Upper lobe of left lung (tissue), 6 donors: ENCODE measurements at regions not wholly inside any gene's neighbourhood (a gene's known extent, or its start where the extent isn't known, plus 50 kb on each side); places are given as distances from the start of the nearest gene placed in this dataset.

Source experiments
- ATAC-seq, 2 donors: fragments of 200-7000 bp; cut with Tn5 transposase; one replicate each; pipeline ENCODE4 v1.9.1; 2022; ENCODE audit warnings: mild to moderate bottlenecking in 2 of 2, moderate library complexity in 2 of 2; ENCODE audit not compliant: low FRiP score in 2 of 2
- DNase-seq, 2 donors: peaks; one replicate each; pipeline ENCODE4 v3.0.0-alpha.2; 2019 to 2020
- H3K27ac ChIP-seq, 4 donors: fragments of 200-600 bp; sonication (generic); one replicate each; pipeline ENCODE4 v1.5.1; 2016 to 2019
- H3K27me3 ChIP-seq, 4 donors: fragments of 200-600 bp; sonication (generic); one replicate each; pipeline ENCODE4 v1.5.1; 2017 to 2019
- H3K36me3 ChIP-seq, 4 donors: fragments of 200-600 bp; sonication (generic); one replicate each; pipeline ENCODE4 v1.5.1; 2016 to 2019
- H3K4me1 ChIP-seq, 4 donors: fragments of 200-600 bp; sonication (generic); one replicate each; pipeline ENCODE4 v1.5.1; 2018 to 2019
- H3K4me3 ChIP-seq, 4 donors: fragments of 200-600 bp; sonication (generic); one replicate each; pipeline ENCODE4 v1.5.1; 2017 to 2019; ENCODE audit warnings: mild to moderate bottlenecking in 2 of 4, moderate library complexity in 1 of 4
- H3K9me3 ChIP-seq, 4 donors: fragments of 200-600 bp; sonication (generic); one replicate each; pipeline ENCODE4 v1.5.1; 2018 to 2019
- CTCF ChIP-seq, 6 experiments: fragments of 450-650 bp in 4 of 6; fragments of 200-600 bp in 2 of 6; sonication (generic) in 2 of 6; IDR thresholded peaks; one replicate each; pipeline ENCODE4 v1.5.1; 2016 to 2019; ENCODE audit warnings: antibody characterized with exemption in 6 of 6
- EP300 ChIP-seq, 4 donors: sonication (generic); formaldehyde crosslinking; IDR thresholded peaks; one replicate each; pipeline ENCODE4 v1.5.1; 2017; ENCODE audit warnings: antibody characterized with exemption in 4 of 4, control low read depth in 2 of 4
- POLR2A ChIP-seq, 4 donors: fragments of 450-650 bp; IDR thresholded peaks; one replicate each; pipeline ENCODE4 v1.5.1; 2016 to 2017; ENCODE audit warnings: antibody characterized with exemption in 4 of 4, mild to moderate bottlenecking in 2 of 4
- POLR2AphosphoS5 ChIP-seq, 2 donors: sonication (generic); formaldehyde crosslinking; IDR thresholded peaks; one replicate each; pipeline ENCODE4 v1.5.1; 2017; ENCODE audit warnings: antibody characterized with exemption in 2 of 2
- WGBS, 2 donors: methylation state at CpG; one replicate each; pipeline ENCODE4 v1.1.5; 2017 to 2018; 5-methylcytosine and 5-hydroxymethylcytosine counted together
- donor health status: DM: no; HTN: no; CAD: no; lungs with moderate emphysema.
- donor health status: DM: no; HTN: yes; CAD: no; lungs with severe emphysema.

DNA sequence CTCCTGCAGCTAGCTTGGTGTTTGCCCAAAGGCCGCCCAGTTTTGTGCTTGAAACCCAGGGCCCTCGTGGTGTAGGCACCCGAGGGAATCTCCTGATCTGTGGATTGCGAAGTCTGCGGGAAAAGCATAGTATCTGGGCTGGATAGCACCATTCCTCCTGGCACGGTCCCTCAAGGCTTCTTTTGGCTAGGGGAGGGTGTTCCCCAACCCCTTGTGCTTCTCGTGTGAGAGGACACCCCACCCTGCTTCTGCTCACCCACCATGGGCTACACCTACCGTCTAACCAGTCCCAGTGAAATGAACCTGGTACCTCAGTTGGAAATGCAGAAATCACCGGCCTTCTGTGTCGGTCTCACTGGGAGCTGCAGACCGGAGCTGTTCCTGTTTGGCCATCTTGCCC lies 403.5 kb downstream of the USP25 start:
- Histone ChIP-seq H3K36me3 (no peaks in the 10 kb centered on the region), H3K4me1 (no peaks in the 10 kb centered on the region), H3K4me3 (no peak overlapping the region), H3K9me3 (no peaks in the 10 kb centered on the region), H3K27ac (no peak overlapping the region), H3K27me3 (no peaks in the 10 kb centered on the region)
- DNase-seq (no peak), ATAC-seq (no peak)
- 94 to 100% methylated on average over 3 to 11 of the region's 11 CpGs for WGBS, 2 donors
- TF ChIP-seq EP300 (IDR thresholded peaks at IDR 0.05) (no peak), POLR2AphosphoS5 (IDR thresholded peaks at IDR 0.05) (no peak), POLR2A (IDR thresholded peaks at IDR 0.05) (no peak), CTCF (IDR thresholded peaks at IDR 0.05) (no peak)

DNA sequence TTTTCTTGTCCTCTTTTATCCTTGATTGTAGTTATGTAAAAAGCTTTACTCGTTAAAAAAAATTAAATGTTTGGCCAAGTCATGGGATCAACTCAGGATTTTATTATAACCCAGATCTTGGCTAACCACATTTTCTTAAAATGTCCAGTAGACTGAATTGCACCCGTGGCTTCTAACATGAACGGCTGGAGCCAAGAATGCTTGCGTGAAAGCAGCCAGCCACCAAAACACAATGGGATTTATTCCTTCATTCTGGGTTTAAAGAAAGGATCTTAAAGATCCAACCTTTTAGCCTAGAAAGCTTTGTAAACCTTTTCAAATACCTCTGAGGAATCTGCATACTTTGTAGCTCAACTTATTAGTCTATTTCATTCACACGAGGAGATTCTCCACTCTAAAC lies 404.4 kb downstream of the USP25 start:
- H3K36me3 ChIP-seq, result no peaks in the 10 kb centered on the region
- WGBS, 2 donors, result 77 to 84% methylated on average over 5 of the region's 5 CpGs
- no peaks in the 10 kb centered on the region for H3K9me3 ChIP-seq
- H3K4me3 ChIP-seq, result no peak overlapping the region
- H3K27ac ChIP-seq, result no peak overlapping the region
- H3K27me3 ChIP-seq, result no peaks in the 10 kb centered on the region
- TF ChIP-seq EP300 (IDR thresholded peaks at IDR 0.05), result no peak
- no peak for TF ChIP-seq POLR2AphosphoS5 (IDR thresholded peaks at IDR 0.05)
- no peak for TF ChIP-seq CTCF (IDR thresholded peaks at IDR 0.05)
- TF ChIP-seq POLR2A (IDR thresholded peaks at IDR 0.05), result no peak
- ATAC-seq, result no peak
- DNase-seq, result no peak
- H3K4me1 ChIP-seq, result no peaks in the 10 kb centered on the region

DNA sequence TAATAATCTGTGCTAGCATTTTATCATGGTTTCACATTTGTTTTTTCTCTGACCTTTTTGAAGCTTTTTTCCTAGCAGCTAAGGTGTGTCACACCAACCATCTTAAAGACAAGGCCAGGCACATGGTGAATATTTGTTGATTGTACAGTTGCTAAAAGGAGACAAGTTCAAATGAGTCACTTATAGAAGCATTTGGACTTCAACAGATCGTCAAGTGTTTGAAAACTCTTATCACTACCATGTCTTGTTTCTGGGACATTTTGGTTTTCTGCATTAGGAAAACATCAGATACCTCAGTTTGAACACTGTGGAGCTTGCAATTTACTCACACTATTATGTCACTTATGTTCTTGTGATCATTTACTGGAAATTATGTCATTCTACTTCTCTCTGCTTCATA lies 407.3 kb downstream of the USP25 start:
- no peaks in the 10 kb centered on the region for H3K36me3 ChIP-seq
- ATAC-seq, result no peak
- 44 to 60% methylated on average over 1 of the region's 1 CpG for WGBS, 2 donors

DNA sequence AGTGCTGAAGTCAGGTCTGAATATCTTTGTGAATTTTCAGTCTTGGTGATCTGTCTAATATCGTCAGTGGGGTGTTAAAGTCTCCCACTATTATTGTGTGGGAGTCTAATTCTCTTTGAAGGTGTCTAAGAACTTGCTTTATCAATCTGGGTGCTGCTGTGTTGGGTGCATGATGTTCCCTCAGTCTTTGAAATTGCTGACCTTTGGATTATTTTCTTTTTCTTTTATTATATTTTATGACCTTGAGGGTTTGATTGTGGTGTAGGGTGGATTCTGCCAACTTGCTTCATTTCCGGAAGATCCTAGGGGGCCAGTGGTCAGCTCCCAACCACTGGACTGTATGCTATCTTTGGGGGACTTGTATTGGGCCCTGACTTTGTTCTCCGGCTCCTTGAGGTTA lies 415.3 kb downstream of the USP25 start:
- no peaks in the 10 kb centered on the region for H3K9me3 ChIP-seq
- no peaks in the 10 kb centered on the region for H3K4me1 ChIP-seq
- H3K36me3 ChIP-seq, result no peaks in the 10 kb centered on the region
- no peaks in the 10 kb centered on the region for H3K27me3 ChIP-seq
- ATAC-seq (no peak), DNase-seq (no peak)
- 87 to 93% methylated on average over 3 of the region's 3 CpGs for WGBS, 2 donors
- no peak overlapping the region for H3K4me3 ChIP-seq
- TF ChIP-seq POLR2AphosphoS5 (IDR thresholded peaks at IDR 0.05) (no peak), EP300 (IDR thresholded peaks at IDR 0.05) (no peak), POLR2A (IDR thresholded peaks at IDR 0.05) (no peak), CTCF (IDR thresholded peaks at IDR 0.05) (no peak)
- H3K27ac ChIP-seq, result no peak overlapping the region

More for the DNA sequence above, 407.3 kb downstream of the USP25 start:
- no peak for DNase-seq
- Histone ChIP-seq H3K4me1 (no peaks in the 10 kb centered on the region), H3K4me3 (no peak overlapping the region), H3K9me3 (no peaks in the 10 kb centered on the region), H3K27me3 (no peaks in the 10 kb centered on the region), H3K27ac (no peak overlapping the region)
- TF ChIP-seq EP300 (IDR thresholded peaks at IDR 0.05) (no peak), POLR2AphosphoS5 (IDR thresholded peaks at IDR 0.05) (no peak), POLR2A (IDR thresholded peaks at IDR 0.05) (no peak), CTCF (IDR thresholded peaks at IDR 0.05) (no peak)

- no peak for ATAC-seq
These were observed 415.7 kb downstream of the USP25 start for GRCh38 chr21:16145479-16145878.

More at GRCh38 chr21:16145479-16145878, 415.7 kb downstream of the USP25 start:
- Histone ChIP-seq H3K27me3 (no peaks in the 10 kb centered on the region), H3K9me3 (no peaks in the 10 kb centered on the region), H3K36me3 (no peaks in the 10 kb centered on the region), H3K4me1 (no peaks in the 10 kb centered on the region), H3K27ac (no peak overlapping the region), H3K4me3 (no peak overlapping the region)
- 89% methylated on average over 6 of the region's 7 CpGs; no CpG with 5 or more reads in 1 of the 2 donors for WGBS, 2 donors
- TF ChIP-seq POLR2A (IDR thresholded peaks at IDR 0.05) (no peak), POLR2AphosphoS5 (IDR thresholded peaks at IDR 0.05) (no peak), EP300 (IDR thresholded peaks at IDR 0.05) (no peak), CTCF (IDR thresholded peaks at IDR 0.05) (no peak)
- peak in 1 of 2 donors; percentile 33 for DNase-seq
